ENCODE measurements at regions not wholly inside any gene's neighbourhood (a gene's known extent, or its start where the extent isn't known, plus 50 kb on each side); places are given as distances from the start of the nearest gene placed in this dataset.

DNA sequence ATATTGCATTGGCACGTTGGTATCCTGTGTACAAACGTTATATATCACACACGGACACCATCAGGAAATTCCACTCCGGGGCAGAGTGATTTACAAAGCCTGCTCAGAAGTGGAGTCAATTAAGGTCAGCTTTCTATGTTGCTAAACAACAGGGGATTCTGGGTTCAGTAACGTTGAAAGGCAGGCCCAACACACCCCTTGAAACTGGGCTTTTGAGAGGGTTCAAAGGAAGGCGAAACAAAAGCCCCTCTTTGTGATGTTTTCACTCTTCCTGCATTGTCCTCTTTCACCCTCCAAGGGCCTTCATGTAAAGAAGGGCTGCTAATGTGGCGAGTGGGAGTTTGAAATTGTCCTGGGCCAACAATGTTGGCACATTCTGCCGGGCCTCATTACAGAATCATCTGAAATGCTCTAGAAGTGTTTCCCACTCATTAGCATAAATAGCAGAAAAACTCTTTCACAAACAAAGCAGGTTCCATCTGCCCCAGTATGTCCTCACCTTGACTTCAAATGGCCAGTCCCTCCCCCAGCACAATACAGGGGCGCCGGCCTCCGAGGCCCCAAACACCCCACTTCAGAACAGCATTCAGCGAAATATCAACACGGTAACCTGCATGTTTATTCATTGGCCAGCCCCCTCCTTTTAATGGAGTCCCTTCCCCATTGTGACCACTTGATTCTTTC is 76.4 kb downstream of the HES1 start:
- no peaks in the 10 kb centered on the region for H3K36me3 ChIP-seq
- TF ChIP-seq POLR2AphosphoS5 (IDR thresholded peaks at IDR 0.05) (no peak), POLR2A (IDR thresholded peaks at IDR 0.05) (no peak)
- TF ChIP-seq, protein P1, sequence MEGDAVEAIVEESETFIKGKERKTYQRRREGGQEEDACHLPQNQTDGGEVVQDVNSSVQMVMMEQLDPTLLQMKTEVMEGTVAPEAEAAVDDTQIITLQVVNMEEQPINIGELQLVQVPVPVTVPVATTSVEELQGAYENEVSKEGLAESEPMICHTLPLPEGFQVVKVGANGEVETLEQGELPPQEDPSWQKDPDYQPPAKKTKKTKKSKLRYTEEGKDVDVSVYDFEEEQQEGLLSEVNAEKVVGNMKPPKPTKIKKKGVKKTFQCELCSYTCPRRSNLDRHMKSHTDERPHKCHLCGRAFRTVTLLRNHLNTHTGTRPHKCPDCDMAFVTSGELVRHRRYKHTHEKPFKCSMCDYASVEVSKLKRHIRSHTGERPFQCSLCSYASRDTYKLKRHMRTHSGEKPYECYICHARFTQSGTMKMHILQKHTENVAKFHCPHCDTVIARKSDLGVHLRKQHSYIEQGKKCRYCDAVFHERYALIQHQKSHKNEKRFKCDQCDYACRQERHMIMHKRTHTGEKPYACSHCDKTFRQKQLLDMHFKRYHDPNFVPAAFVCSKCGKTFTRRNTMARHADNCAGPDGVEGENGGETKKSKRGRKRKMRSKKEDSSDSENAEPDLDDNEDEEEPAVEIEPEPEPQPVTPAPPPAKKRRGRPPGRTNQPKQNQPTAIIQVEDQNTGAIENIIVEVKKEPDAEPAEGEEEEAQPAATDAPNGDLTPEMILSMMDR (IDR thresholded peaks at IDR 0.05 in 8 of 11, conservative IDR thresholded peaks at IDR 0.05 in 3 of 11) = no peak
- H3K4me1 ChIP-seq = no peaks in the 10 kb centered on the region
- no peak overlapping the region for H3K4me3 ChIP-seq
- 58 to 66% (median 61%) methylated on average over 13 of the region's 13 CpGs for WGBS, 5 donors
- H3K27me3 ChIP-seq (replicated peaks in 1 of 7) = peaks cover 0 to 18% (median 0%) of the 10 kb centered on the region in 7 donors
- intact Hi-C loops (cut with DNase I; ENCODE audit: low total_unique reads) = no loop called here
- H3K9me3 ChIP-seq = no peaks in the 10 kb centered on the region
- H3K27ac ChIP-seq = no peak overlapping the region
- no peak for DNase-seq

DNA sequence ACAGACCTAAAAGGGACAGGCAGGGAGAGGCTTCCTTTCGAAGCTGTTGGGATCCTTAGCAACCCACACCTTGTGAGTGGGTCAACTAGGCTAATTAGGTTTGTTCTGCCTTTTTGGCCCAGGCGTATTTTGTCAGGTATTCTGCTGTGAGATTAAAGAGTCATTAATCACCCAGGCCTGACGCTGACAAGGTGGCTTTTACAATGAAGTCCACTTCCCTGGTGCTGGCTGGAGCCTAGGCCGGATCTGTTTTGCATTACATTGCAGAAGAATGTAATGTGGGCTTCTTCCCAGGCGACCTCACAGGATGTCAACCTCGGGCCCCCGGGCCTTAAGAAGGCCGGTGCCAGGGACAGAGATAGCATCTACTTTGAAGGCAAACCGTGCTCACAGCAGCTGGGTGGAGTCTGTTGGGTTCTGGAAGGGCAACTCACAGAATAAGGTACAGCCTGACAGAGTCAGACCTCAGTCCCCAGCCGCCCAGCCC is 76.9 kb downstream of the HES1 start:
- H3K4me3 ChIP-seq = no peak overlapping the region
- no peaks in the 10 kb centered on the region for H3K4me1 ChIP-seq
- H3K27ac ChIP-seq = no peak overlapping the region
- no peaks in the 10 kb centered on the region for H3K9me3 ChIP-seq
- 49 to 69% (median 55%) methylated on average over 10 of the region's 10 CpGs for WGBS, 5 donors
- TF ChIP-seq POLR2A (IDR thresholded peaks at IDR 0.05) (no peak), POLR2AphosphoS5 (IDR thresholded peaks at IDR 0.05) (no peak)
- no peaks in the 10 kb centered on the region for H3K36me3 ChIP-seq
- intact Hi-C loops (cut with DNase I; ENCODE audit: low total_unique reads) = no loop called here
- no peak for DNase-seq
- H3K27me3 ChIP-seq (replicated peaks in 1 of 7) = peaks cover 0 to 18% (median 0%) of the 10 kb centered on the region in 7 donors

DNA sequence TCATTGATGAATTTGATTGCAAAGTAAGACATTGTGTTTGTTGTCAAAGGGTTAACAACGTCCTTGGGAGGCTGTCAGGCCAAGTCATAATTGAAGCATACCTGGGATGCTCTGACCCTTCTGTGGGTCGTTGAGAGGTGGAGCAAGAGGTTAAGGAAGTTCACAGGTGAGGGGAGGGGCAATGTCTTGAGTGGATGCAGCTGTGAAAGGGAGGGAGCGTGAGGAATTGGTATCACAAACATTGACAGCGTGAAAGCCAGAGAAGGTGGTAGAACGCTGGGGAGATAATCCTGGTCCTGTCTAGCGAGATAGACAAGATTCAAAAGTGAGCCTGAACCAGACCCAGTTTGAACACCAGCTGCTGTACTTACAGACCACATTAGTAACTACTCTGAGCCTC is 79.4 kb downstream of the HES1 start:
- Histone ChIP-seq H3K27me3 (replicated peaks in 1 of 7) (peaks cover 0 to 18% (median 0%) of the 10 kb centered on the region in 7 donors), H3K4me1 (no peaks in the 10 kb centered on the region), H3K4me3 (no peak overlapping the region), H3K9me3 (no peaks in the 10 kb centered on the region), H3K27ac (no peak overlapping the region), H3K36me3 (no peaks in the 10 kb centered on the region)
- TF ChIP-seq POLR2AphosphoS5 (IDR thresholded peaks at IDR 0.05) (no peak), POLR2A (IDR thresholded peaks at IDR 0.05) (no peak)
- TF ChIP-seq, protein P1 (IDR thresholded peaks at IDR 0.05 in 8 of 11, conservative IDR thresholded peaks at IDR 0.05 in 3 of 11) = no peak
- DNase-seq = no peak
- intact Hi-C loops (cut with DNase I; ENCODE audit: low total_unique reads) = no loop called here
- 70 to 83% (median 77%) methylated on average over 6 of the region's 6 CpGs for WGBS, 5 donors

DNA sequence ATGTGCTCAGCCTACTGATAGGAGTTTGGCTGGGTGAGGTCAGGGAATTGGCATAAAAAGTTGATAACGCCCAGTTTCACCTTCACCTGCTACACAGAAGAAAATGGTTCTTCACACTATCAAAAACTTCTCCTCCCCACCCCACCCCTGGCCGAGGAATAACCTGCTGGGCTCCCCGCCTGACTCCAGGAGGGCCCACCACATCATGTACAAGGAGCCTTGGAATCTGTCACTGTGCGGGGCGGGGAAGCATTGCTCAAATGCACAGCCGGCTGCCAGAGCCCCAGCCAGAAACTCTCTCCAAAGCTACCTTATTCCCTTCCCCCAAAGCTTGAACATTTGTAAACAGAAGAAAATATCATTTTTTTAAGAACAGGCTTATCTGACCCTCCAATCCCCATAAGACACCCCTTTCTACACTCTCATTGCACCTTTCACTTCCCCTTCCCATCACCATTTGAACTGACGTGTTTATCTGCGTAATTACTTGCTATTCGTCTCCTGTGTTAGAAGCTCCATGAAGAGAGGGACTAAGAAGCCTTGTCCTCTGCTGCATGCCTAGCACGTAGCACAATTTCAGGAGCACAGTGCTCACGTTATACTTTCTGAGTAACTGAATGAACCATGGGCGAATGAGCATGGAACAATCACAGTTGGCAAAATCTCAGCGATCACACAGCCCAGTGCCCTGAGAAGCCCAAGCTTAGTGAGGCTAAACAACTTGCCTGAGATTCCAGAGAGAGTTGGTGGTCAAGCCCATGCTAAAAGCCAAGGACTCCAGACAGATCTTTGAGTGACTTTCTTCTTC is 82.9 kb downstream of the HES1 start:
- no peaks in the 10 kb centered on the region for H3K9me3 ChIP-seq
- TF ChIP-seq, protein P1 (IDR thresholded peaks at IDR 0.05 in 8 of 11, conservative IDR thresholded peaks at IDR 0.05 in 3 of 11) = no peak
- TF ChIP-seq POLR2A (IDR thresholded peaks at IDR 0.05) (no peak), POLR2AphosphoS5 (IDR thresholded peaks at IDR 0.05) (no peak)
- intact Hi-C loops (cut with DNase I; ENCODE audit: low total_unique reads) = no loop called here
- H3K4me1 ChIP-seq = peaks cover 0 to 7% (median 0%) of the 10 kb centered on the region in 6 donors
- WGBS, 5 donors = 78 to 88% (median 85%) methylated on average over 13 of the region's 13 CpGs
- H3K27ac ChIP-seq = no peak overlapping the region
- H3K27me3 ChIP-seq (replicated peaks in 1 of 7) = peaks cover 0 to 11% (median 0%) of the 10 kb centered on the region in 7 donors
- H3K4me3 ChIP-seq = no peak overlapping the region
- DNase-seq = no peak
- no peaks in the 10 kb centered on the region for H3K36me3 ChIP-seq

Data from spleen (tissue), 11 donors.